Spleen (tissue), 7 donors: ENCODE measurements at regions not wholly inside any gene's neighbourhood (a gene's known extent, or its start where the extent isn't known, plus 50 kb on each side); places are given as distances from the start of the nearest gene placed in this dataset.

ENCODE experiments used
- CTCF ChIP-seq, 11 experiments: fragments of 200-600 bp in 7 of 11; fragments of 450-650 bp in 4 of 11; sonication (generic) in 4 of 11; IDR thresholded peaks in 8 of 11; conservative IDR thresholded peaks in 3 of 11; 1 replicate in 7 of 11; 2 replicates in 4 of 11; pipeline versions ENCODE4 v1.4.0 to v1.8.0; 2016 to 2021; ENCODE audit warnings: antibody characterized with exemption in 11 of 11, inconsistent platforms in 4 of 11, mild to moderate bottlenecking in 1 of 11
- POLR2A ChIP-seq, 3 donors: fragments of 450-650 bp; IDR thresholded peaks; one replicate each; pipeline ENCODE4 v1.5.1; 2017; ENCODE audit warnings: antibody characterized with exemption in 3 of 3, mild to moderate bottlenecking in 1 of 3
- POLR2AphosphoS5 ChIP-seq, 3 donors: sonication (generic); formaldehyde crosslinking; IDR thresholded peaks; one replicate each; pipeline ENCODE4 v1.5.1; 2017; ENCODE audit warnings: antibody characterized with exemption in 3 of 3
- donor health status: DM: no; HTN: no; CAD: no; lungs with moderate emphysema.
- donor health status: DM: no; HTN: no; CAD: no.
- donor health status: DM: no; HTN: no; CAD: no.

DNA sequence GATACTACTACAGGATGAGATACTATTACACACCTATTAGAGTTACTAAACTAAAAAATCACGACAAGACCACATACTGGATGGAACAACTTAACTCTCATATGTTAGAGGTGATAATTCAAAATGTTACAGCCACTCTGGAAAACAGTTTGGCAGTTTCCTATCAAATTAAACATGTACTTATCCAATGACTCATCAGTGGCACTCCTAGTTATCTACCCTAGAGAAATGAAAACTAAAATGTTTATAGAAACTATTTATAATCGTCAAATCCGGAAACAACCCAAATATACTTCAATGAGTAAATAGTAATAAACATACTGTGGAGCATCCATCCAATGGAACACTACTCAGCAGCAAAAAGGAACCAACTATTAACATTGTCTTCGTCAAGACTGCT lies 137.0 kb upstream of the RBBP8 start:
- TF ChIP-seq CTCF (IDR thresholded peaks at IDR 0.05 in 8 of 11, conservative IDR thresholded peaks at IDR 0.05 in 3 of 11) (no peak), POLR2A (IDR thresholded peaks at IDR 0.05) (no peak), POLR2AphosphoS5 (IDR thresholded peaks at IDR 0.05) (no peak)
